ENCODE measurements at regions not wholly inside any gene's neighbourhood (a gene's known extent, or its start where the extent isn't known, plus 50 kb on each side); places are given as distances from the start of the nearest gene placed in this dataset.

DNA sequence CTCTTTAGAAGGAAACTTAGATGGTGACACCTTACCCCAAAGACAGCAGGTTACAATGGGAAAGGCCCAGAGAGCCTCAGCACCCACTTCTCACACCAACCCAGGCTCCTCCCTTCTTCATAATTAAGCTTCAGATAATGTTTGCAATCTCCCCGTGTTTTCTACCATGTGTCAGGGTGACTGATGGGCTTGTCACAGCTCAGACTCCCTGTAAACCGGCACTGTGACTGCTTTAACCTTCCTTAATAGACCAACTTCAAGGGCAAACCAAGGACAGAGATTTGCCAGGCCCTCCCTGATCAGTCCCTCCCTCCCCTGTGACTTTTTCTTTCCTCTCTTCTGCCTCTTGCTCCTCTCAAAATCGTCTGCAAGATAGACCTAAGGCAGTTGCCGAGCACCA, 760.6 kb upstream of the EEF2KMT start:
- Mint-ChIP-seq H3K27ac (no peak overlapping the region), H3K9me3 (ENCODE audit: low read depth) (peaks cover 11% of the 10 kb centered on the region), H3K4me1 (ENCODE audit: low read depth) (no peaks in the 10 kb centered on the region), H3K27me3 (peaks cover 6% of the 10 kb centered on the region), H3K4me3 (no peak overlapping the region), H3K36me3 (no peaks in the 10 kb centered on the region)

- Mint-ChIP-seq H3K27ac (no peak overlapping the region), H3K36me3 (no peaks in the 10 kb centered on the region), H3K27me3 (no peaks in the 10 kb centered on the region), H3K9me3 (ENCODE audit: low read depth) (peaks cover 11% of the 10 kb centered on the region), H3K4me1 (ENCODE audit: low read depth) (no peaks in the 10 kb centered on the region), H3K4me3 (no peak overlapping the region)
Measured at GRCh38 chr16:5854027-5854426, 756.4 kb upstream of the EEF2KMT start.

GRCh38 chr16:5852151-5852550, 754.6 kb upstream of the EEF2KMT start:
- peaks cover 11% of the 10 kb centered on the region for H3K9me3 Mint-ChIP-seq (ENCODE audit: low read depth)
- H3K27ac Mint-ChIP-seq = no peak overlapping the region
- H3K27me3 Mint-ChIP-seq = no peaks in the 10 kb centered on the region
- no peaks in the 10 kb centered on the region for H3K4me1 Mint-ChIP-seq (ENCODE audit: low read depth)
- H3K4me3 Mint-ChIP-seq = no peak overlapping the region
- H3K36me3 Mint-ChIP-seq = no peaks in the 10 kb centered on the region

DNA sequence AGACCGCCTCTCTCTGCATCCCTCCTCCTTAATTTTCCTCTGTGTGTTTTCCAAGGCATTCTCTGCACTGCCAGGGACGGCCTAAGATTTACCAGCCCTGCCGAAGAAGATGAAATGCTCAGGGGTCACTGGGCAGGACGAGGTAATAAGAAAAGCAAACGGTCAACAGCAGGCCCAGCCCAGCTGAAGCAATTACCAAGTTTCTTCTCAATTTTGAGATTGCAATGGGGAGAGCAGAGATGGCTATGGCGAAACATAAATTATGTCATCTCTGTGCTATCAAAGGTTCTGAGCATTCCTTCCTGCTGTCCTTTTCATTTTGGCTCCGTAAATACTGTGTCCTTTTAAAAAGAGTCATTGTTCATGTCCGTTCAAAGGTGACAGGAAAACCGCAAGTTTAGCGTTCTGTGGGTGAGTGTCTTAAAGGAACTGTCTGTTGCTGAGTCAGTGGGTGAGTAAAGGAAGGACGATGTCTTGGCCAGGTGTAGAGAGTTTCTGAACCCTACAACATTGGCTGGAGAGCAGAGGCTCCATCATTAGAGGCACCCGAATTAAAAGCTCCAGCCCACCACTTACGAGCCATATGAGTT, 753.9 kb upstream of the EEF2KMT start:
- Mint-ChIP-seq H3K27ac (no peak overlapping the region), H3K4me3 (no peak overlapping the region), H3K9me3 (ENCODE audit: low read depth) (peaks cover 11% of the 10 kb centered on the region), H3K36me3 (no peaks in the 10 kb centered on the region), H3K4me1 (ENCODE audit: low read depth) (no peaks in the 10 kb centered on the region), H3K27me3 (no peaks in the 10 kb centered on the region)

DNA sequence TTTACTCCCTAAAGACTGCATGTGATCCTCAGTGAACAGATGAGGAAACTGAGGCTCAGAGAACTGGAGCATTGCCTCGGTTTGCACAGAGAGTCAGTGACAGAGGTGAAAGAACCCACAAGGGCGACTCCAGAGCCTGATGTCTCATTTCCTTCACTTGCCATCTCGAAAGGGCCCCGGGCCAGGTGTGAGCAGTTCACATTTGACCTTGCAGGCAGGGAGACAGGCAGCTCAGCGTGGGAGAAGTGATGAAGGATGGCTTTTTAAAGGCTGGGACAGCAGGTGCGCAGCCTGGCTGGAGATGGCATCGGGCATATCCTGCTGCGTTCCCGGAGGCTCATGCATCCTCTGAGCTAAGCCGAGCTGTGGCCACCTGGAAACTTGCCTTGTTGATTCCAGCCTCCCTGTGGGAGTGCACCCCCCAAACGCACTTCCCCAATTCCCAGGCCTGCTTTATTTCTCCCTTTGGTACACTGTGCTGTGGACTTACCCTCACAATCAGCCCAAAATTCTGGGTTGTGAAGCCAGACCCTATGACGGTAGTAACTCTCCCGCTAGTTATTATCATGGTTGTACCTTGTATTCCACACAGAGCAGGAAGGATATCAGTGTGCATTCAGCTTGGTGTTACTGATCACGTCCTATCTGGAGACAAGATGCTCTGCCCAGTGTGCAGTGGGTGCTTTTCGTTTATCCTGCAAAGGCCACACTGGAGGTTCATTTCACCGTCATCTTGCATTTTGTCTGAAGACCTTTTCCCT, 753.2 kb upstream of the EEF2KMT start:
- Mint-ChIP-seq H3K27ac (no peak overlapping the region), H3K9me3 (ENCODE audit: low read depth) (peaks cover 11% of the 10 kb centered on the region), H3K27me3 (no peaks in the 10 kb centered on the region), H3K4me3 (no peak overlapping the region), H3K4me1 (ENCODE audit: low read depth) (no peaks in the 10 kb centered on the region), H3K36me3 (no peaks in the 10 kb centered on the region)

- no peaks in the 10 kb centered on the region for H3K9me3 Mint-ChIP-seq (ENCODE audit: low read depth)
- H3K4me1 Mint-ChIP-seq (ENCODE audit: low read depth) = no peaks in the 10 kb centered on the region
- H3K4me3 Mint-ChIP-seq = no peak overlapping the region
- H3K27ac Mint-ChIP-seq = no peak overlapping the region
- H3K27me3 Mint-ChIP-seq = no peaks in the 10 kb centered on the region
- H3K36me3 Mint-ChIP-seq = no peaks in the 10 kb centered on the region
Measured at GRCh38 chr16:5845046-5845445, 747.5 kb upstream of the EEF2KMT start.

GRCh38 chr16:5841974-5842373, 744.4 kb upstream of the EEF2KMT start:
- Mint-ChIP-seq H3K27me3 (peaks cover 3% of the 10 kb centered on the region), H3K9me3 (ENCODE audit: low read depth) (no peaks in the 10 kb centered on the region), H3K36me3 (no peaks in the 10 kb centered on the region), H3K4me1 (ENCODE audit: low read depth) (no peaks in the 10 kb centered on the region), H3K4me3 (no peak overlapping the region), H3K27ac (no peak overlapping the region)

DNA sequence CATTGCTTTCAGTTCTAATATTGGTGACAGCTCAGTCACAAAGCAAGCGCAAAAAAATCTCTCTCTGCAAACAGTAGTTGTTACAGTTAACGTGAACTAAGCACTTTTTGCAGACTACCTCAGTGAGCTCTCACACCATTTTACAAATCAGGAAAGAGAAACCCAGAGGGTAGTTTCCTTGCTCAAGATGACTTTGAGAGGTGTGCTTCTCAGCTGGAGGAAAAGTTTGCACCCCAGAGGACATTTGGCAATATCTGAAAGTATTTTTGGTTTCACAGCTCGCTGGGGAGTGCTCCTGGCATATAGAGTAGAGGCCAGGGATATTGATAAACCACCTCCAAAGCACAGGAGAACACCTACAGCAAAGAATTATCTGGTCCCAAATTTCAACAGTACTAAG, 741.1 kb upstream of the EEF2KMT start:
- Mint-ChIP-seq H3K9me3 (ENCODE audit: low read depth) (peaks cover 4% of the 10 kb centered on the region), H3K36me3 (no peaks in the 10 kb centered on the region), H3K4me3 (no peak overlapping the region), H3K27me3 (peaks cover 3% of the 10 kb centered on the region), H3K27ac (no peak overlapping the region), H3K4me1 (ENCODE audit: low read depth) (no peaks in the 10 kb centered on the region)

GRCh38 chr16:5838071-5838470, 740.5 kb upstream of the EEF2KMT start:
- Mint-ChIP-seq H3K4me3 (no peak overlapping the region), H3K36me3 (no peaks in the 10 kb centered on the region), H3K9me3 (ENCODE audit: low read depth) (peaks cover 4% of the 10 kb centered on the region), H3K4me1 (ENCODE audit: low read depth) (no peaks in the 10 kb centered on the region), H3K27ac (no peak overlapping the region), H3K27me3 (peaks cover 3% of the 10 kb centered on the region)

GRCh38 chr16:5837007-5837670, 739.5 kb upstream of the EEF2KMT start:
- Mint-ChIP-seq H3K27me3 (peaks cover 3% of the 10 kb centered on the region), H3K4me1 (ENCODE audit: low read depth) (no peaks in the 10 kb centered on the region), H3K27ac (no peak overlapping the region), H3K36me3 (no peaks in the 10 kb centered on the region), H3K9me3 (ENCODE audit: low read depth) (peaks cover 4% of the 10 kb centered on the region), H3K4me3 (no peak overlapping the region)

DNA sequence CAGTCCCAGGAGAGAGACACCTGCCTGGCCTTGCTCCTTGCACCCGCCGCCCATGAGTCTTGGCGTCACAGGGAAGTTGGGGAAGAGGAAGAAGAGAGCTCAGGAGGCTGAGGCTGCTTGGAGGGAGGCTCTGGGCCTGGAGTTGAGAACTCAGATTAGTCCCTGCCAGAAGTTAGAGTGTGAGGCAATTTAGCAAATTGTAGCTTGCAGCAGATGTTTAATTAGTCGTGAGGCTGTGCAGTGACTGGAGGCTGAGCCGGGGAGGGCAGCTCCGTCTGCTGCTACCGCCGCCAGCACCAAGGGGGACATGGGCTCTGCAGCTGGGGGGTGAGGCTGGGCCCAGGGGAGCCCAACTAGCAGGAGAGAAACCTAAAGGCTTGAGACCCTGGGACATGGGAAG, 738.3 kb upstream of the EEF2KMT start:
- Mint-ChIP-seq H3K27ac (no peak overlapping the region), H3K36me3 (no peaks in the 10 kb centered on the region), H3K4me1 (ENCODE audit: low read depth) (no peaks in the 10 kb centered on the region)

DNA sequence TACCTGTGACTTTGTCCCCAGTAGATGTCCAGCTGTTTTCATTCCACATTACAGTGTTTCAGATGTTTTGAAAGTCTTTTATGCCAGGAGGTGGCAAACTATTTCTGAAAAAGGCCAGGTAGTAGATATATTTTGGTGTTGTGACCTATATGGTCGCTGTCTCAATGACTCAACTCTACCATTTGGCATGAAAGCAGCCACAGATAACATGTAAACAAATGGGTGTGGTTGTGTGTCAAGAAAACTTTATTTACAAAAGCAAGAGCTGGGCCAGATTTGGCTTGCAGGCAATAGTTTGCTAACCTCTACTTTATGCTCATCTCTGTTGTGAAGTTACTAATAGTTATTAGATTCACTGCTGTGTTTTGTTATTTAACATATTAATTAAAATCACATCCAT, 728.7 kb upstream of the EEF2KMT start:
- Mint-ChIP-seq H3K4me1 (ENCODE audit: low read depth) (no peaks in the 10 kb centered on the region), H3K36me3 (no peaks in the 10 kb centered on the region), H3K9me3 (ENCODE audit: low read depth) (peaks cover 3% of the 10 kb centered on the region), H3K4me3 (no peak overlapping the region), H3K27ac (no peak overlapping the region), H3K27me3 (peaks cover 3% of the 10 kb centered on the region)

More for the DNA sequence above, 738.3 kb upstream of the EEF2KMT start:
- peaks cover 7% of the 10 kb centered on the region for H3K9me3 Mint-ChIP-seq (ENCODE audit: low read depth)
- peaks cover 3% of the 10 kb centered on the region for H3K27me3 Mint-ChIP-seq
- H3K4me3 Mint-ChIP-seq = no peak overlapping the region

GRCh38 chr16:5820472-5820871, 722.9 kb upstream of the EEF2KMT start:
- no peaks in the 10 kb centered on the region for H3K4me1 Mint-ChIP-seq (ENCODE audit: low read depth)

DNA sequence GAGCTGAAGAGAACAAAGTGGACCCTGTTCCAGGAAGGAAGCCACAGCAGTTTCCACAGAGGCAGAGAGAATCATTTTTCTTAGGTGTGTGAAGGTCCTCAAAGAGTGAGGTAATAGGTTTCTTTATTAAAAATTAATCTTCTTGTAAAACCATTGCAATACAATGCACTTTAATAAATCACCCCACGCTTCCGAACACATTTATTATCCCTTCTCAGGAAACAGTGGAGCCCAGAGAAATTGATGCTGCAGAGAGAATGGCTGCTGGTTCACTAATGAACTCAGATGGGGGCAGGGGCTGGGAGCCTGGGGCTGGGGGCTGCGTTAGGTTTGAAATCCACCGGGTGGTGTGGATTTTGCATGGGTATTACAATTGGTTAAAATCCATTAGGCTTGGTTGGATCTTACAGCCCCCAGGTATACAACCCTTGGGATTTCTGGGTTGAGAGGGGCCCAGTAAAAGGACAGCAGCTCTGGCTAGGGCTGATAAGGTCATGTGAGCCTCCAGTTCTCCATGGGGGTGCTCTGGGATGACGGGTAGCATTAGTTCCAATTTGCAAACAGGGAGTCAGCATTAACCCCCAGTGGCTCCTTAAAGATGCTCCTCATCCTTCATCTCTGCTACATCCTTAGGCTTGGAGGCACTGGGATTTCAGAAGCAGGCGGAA, 718.1 kb upstream of the EEF2KMT start:
- Mint-ChIP-seq H3K4me1 (ENCODE audit: low read depth) (no peaks in the 10 kb centered on the region), H3K9me3 (ENCODE audit: low read depth) (no peaks in the 10 kb centered on the region), H3K27ac (no peak overlapping the region), H3K27me3 (peaks cover 1% of the 10 kb centered on the region), H3K4me3 (no peak overlapping the region), H3K36me3 (no peaks in the 10 kb centered on the region)

More at GRCh38 chr16:5820472-5820871, 722.9 kb upstream of the EEF2KMT start:
- no peaks in the 10 kb centered on the region for H3K36me3 Mint-ChIP-seq
- H3K27me3 Mint-ChIP-seq = peaks cover 5% of the 10 kb centered on the region
- no peak overlapping the region for H3K27ac Mint-ChIP-seq
- no peak overlapping the region for H3K4me3 Mint-ChIP-seq
- H3K9me3 Mint-ChIP-seq (ENCODE audit: low read depth) = no peaks in the 10 kb centered on the region

- H3K4me3 Mint-ChIP-seq = no peak overlapping the region
- peaks cover 8% of the 10 kb centered on the region for H3K9me3 Mint-ChIP-seq (ENCODE audit: low read depth)
- no peaks in the 10 kb centered on the region for H3K4me1 Mint-ChIP-seq (ENCODE audit: low read depth)
- no peak overlapping the region for H3K27ac Mint-ChIP-seq
- H3K27me3 Mint-ChIP-seq = no peaks in the 10 kb centered on the region
- H3K36me3 Mint-ChIP-seq = no peaks in the 10 kb centered on the region
Measured at GRCh38 chr16:5801396-5801795, 703.8 kb upstream of the EEF2KMT start.
